ENCODE measurements at regions not wholly inside any gene's neighbourhood (a gene's known extent, or its start where the extent isn't known, plus 50 kb on each side); places are given as distances from the start of the nearest gene placed in this dataset.

DNA sequence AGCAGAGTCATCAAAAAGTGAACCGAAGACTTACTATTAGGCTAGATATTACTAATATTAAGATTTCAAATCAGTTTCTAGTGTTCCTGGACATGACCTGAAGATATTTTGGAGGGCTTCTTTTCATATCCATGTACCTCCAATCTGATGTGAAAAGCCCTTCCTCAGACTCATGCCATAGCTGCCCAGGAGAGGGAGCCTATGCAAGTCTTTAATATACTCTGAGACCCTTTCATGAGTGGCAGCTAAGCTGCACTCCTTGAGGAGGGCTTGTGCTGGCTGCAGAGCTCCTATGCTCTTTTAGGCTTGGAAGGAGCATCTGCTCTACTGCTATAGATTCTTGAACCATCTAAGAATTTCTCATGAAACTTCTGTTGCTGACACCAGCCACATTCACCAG, 715.3 kb downstream of the OLFM4 start:
- H3K27ac ChIP-seq, result no peak overlapping the region
- 94 to 97% (median 96%) methylated on average over 1 of the region's 1 CpG for WGBS, 3 donors
- H3K36me3 ChIP-seq, result no peaks in the 10 kb centered on the region
- intact Hi-C loops (cut with DNase I), result no loop called here
- H3K9me3 ChIP-seq, result no peaks in the 10 kb centered on the region
- H3K27me3 ChIP-seq, result no peaks in the 10 kb centered on the region
- no peaks in the 10 kb centered on the region for H3K4me1 ChIP-seq (ENCODE audit: insufficient read depth)
- no peak for DNase-seq
- TF ChIP-seq POLR2A (IDR thresholded peaks at IDR 0.05) (no peak), EP300 (IDR thresholded peaks at IDR 0.05) (no peak), CTCF (IDR thresholded peaks at IDR 0.05) (no peak)
- no peak overlapping the region for H3K4me3 ChIP-seq

DNA sequence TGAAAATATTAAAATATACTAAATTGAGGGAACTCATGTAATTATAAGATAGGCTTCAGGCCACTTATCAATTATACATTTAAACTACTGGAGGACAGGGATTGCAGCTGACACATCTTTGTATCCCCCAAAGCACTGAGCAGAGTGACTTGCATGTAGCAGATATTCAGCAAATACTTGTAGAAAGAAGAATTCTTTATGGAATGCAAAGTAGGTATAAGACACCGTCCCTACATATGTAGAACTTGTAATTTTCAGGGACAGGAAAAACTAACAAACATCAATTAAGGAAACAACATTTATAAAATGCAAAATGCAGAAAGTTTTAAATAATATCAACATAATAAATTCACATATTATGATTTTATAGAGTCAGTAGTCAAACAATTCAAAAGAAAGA, 719.2 kb downstream of the OLFM4 start:
- no peaks in the 10 kb centered on the region for H3K36me3 ChIP-seq
- H3K4me3 ChIP-seq, result no peak overlapping the region
- 84 to 89% (median 86%) methylated on average over 1 of the region's 1 CpG for WGBS, 3 donors
- no peaks in the 10 kb centered on the region for H3K9me3 ChIP-seq
- H3K27me3 ChIP-seq, result no peaks in the 10 kb centered on the region
- no peaks in the 10 kb centered on the region for H3K4me1 ChIP-seq (ENCODE audit: insufficient read depth)
- intact Hi-C loops (cut with DNase I), result no loop called here
- TF ChIP-seq EP300 (IDR thresholded peaks at IDR 0.05), result no peak
- TF ChIP-seq POLR2A (IDR thresholded peaks at IDR 0.05), result no peak
- no peak for TF ChIP-seq CTCF (IDR thresholded peaks at IDR 0.05)
- DNase-seq, result no peak
- no peak overlapping the region for H3K27ac ChIP-seq

- Histone ChIP-seq H3K4me3 (no peak overlapping the region), H3K27me3 (no peaks in the 10 kb centered on the region), H3K4me1 (ENCODE audit: insufficient read depth) (no peaks in the 10 kb centered on the region), H3K36me3 (no peaks in the 10 kb centered on the region), H3K9me3 (no peaks in the 10 kb centered on the region), H3K27ac (no peak overlapping the region)
- no peak for TF ChIP-seq POLR2A (IDR thresholded peaks at IDR 0.05)
- no peak for TF ChIP-seq CTCF (IDR thresholded peaks at IDR 0.05)
- TF ChIP-seq EP300 (IDR thresholded peaks at IDR 0.05), result no peak
- WGBS, 3 donors, result 52 to 73% (median 57%) methylated on average over 3 of the region's 3 CpGs
- intact Hi-C loops (cut with DNase I), result no loop called here
- no peak for DNase-seq
Observed at GRCh38 chr13:53749306-53749705, 720.7 kb downstream of the OLFM4 start.

- intact Hi-C loops (cut with DNase I), result no loop called here
- Histone ChIP-seq H3K4me1 (ENCODE audit: insufficient read depth) (no peaks in the 10 kb centered on the region), H3K9me3 (no peaks in the 10 kb centered on the region), H3K27me3 (no peaks in the 10 kb centered on the region), H3K27ac (no peak overlapping the region), H3K36me3 (no peaks in the 10 kb centered on the region), H3K4me3 (no peak overlapping the region)
- no peak for DNase-seq
- WGBS, 3 donors, result 17 to 24% (median 18%) methylated on average over 2 of the region's 2 CpGs
- TF ChIP-seq POLR2A (IDR thresholded peaks at IDR 0.05) (no peak), EP300 (IDR thresholded peaks at IDR 0.05) (no peak), CTCF (IDR thresholded peaks at IDR 0.05) (no peak)
Observed at GRCh38 chr13:53759016-53759415, 730.4 kb downstream of the OLFM4 start.

DNA sequence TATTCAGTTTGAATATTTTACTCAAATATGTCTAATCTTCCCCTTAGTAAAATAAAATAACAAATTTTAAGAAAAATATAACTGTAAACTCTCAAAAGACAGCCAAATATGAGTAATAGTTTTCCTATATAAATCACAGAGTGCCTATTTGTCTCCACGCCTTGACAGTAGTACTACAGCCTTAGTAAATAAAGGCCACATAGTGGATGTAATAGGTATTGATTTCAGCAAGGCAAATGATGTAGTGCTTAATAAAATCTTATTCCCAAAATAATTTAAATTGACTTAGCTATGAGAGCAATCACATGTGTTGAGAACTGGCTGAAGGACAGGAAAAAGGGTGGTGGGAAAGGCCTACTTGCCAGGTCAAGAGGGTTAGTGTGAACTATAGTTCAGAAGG, 747.2 kb downstream of the OLFM4 start:
- no peak overlapping the region for H3K27ac ChIP-seq
- intact Hi-C loops (cut with DNase I), result no loop called here
- 61 to 73% (median 71%) methylated on average over 1 of the region's 1 CpG for WGBS, 3 donors
- no peak overlapping the region for H3K4me3 ChIP-seq
- TF ChIP-seq EP300 (IDR thresholded peaks at IDR 0.05) (no peak), POLR2A (IDR thresholded peaks at IDR 0.05) (no peak), CTCF (IDR thresholded peaks at IDR 0.05) (no peak)
- no peaks in the 10 kb centered on the region for H3K4me1 ChIP-seq (ENCODE audit: insufficient read depth)
- no peak for DNase-seq
- no peaks in the 10 kb centered on the region for H3K9me3 ChIP-seq
- H3K27me3 ChIP-seq, result no peaks in the 10 kb centered on the region
- H3K36me3 ChIP-seq, result no peaks in the 10 kb centered on the region

Data from ovary (tissue), 7 donors.